T-helper 1 cell (primary cell): ENCODE measurements at regions not wholly inside any gene's neighbourhood (a gene's known extent, or its start where the extent isn't known, plus 50 kb on each side); places are given as distances from the start of the nearest gene placed in this dataset.
"Not testable (repeated sequence)": the region's sequence is repeated elsewhere in the genome, so short reads cannot be mapped to it uniquely, and the experiment has no call there.

Experiments used
- DNase-seq, 5 donors: peaks; one replicate each; pipeline ENCODE4 v3.0.0-alpha.2; 2012 to 2020

GRCh38 chr1:79982211-79982610 is 975.7 kb upstream of the ADGRL4 start:
- DNase-seq = no peak

- no peak for DNase-seq
Observed at GRCh38 chr1:79981481-79981880, 975.0 kb upstream of the ADGRL4 start.

GRCh38 chr1:79979346-79979745 is 972.8 kb upstream of the ADGRL4 start:
- DNase-seq = no peak

- no peak for DNase-seq
Observed at GRCh38 chr1:79976287-79976686, 969.8 kb upstream of the ADGRL4 start.

GRCh38 chr1:79974659-79975058 is 968.1 kb upstream of the ADGRL4 start:
- no peak for DNase-seq

- DNase-seq = no peak
Observed at GRCh38 chr1:79969886-79970285, 963.4 kb upstream of the ADGRL4 start.

- no peak for DNase-seq
Observed at GRCh38 chr1:79966438-79966837, 959.9 kb upstream of the ADGRL4 start.

- DNase-seq = no peak
Observed at GRCh38 chr1:79959635-79960034, 953.1 kb upstream of the ADGRL4 start.

GRCh38 chr1:79955966-79956365 is 949.4 kb upstream of the ADGRL4 start:
- no peak for DNase-seq

- no peak for DNase-seq
Observed at GRCh38 chr1:79950511-79950910, 944.0 kb upstream of the ADGRL4 start.

GRCh38 chr1:79945391-79945790 is 938.9 kb upstream of the ADGRL4 start:
- DNase-seq = no peak

- DNase-seq = no peak
Observed at GRCh38 chr1:79929356-79929755, 922.8 kb upstream of the ADGRL4 start.

- no peak for DNase-seq
Observed at GRCh38 chr1:79928901-79929300, 922.4 kb upstream of the ADGRL4 start.

- no peak for DNase-seq
Observed at GRCh38 chr1:79920960-79921669, 914.6 kb upstream of the ADGRL4 start.

- DNase-seq = no peak
Observed at GRCh38 chr1:79914896-79915295, 908.4 kb upstream of the ADGRL4 start.

- no peak for DNase-seq
Observed at GRCh38 chr1:79912813-79913212, 906.3 kb upstream of the ADGRL4 start.

GRCh38 chr1:79903321-79903720 is 896.8 kb upstream of the ADGRL4 start:
- no peak for DNase-seq

GRCh38 chr1:79902418-79902817 is 895.9 kb upstream of the ADGRL4 start:
- no peak for DNase-seq

GRCh38 chr1:79899914-79900313 is 893.4 kb upstream of the ADGRL4 start:
- DNase-seq = no peak

GRCh38 chr1:79896140-79896539 is 889.6 kb upstream of the ADGRL4 start:
- no peak for DNase-seq

GRCh38 chr1:79895573-79895972 is 889.0 kb upstream of the ADGRL4 start:
- no peak for DNase-seq

- not testable (repeated sequence) for DNase-seq
Observed at GRCh38 chr1:79894129-79894528, 887.6 kb upstream of the ADGRL4 start.

GRCh38 chr1:79887059-79887458 is 880.5 kb upstream of the ADGRL4 start:
- no peak for DNase-seq

- DNase-seq = no peak
Observed at GRCh38 chr1:79885101-79885500, 878.6 kb upstream of the ADGRL4 start.

GRCh38 chr1:79877086-79877485 is 870.6 kb upstream of the ADGRL4 start:
- no peak for DNase-seq
